ENCODE measurements at regions not wholly inside any gene's neighbourhood (a gene's known extent, or its start where the extent isn't known, plus 50 kb on each side); places are given as distances from the start of the nearest gene placed in this dataset.

DNA sequence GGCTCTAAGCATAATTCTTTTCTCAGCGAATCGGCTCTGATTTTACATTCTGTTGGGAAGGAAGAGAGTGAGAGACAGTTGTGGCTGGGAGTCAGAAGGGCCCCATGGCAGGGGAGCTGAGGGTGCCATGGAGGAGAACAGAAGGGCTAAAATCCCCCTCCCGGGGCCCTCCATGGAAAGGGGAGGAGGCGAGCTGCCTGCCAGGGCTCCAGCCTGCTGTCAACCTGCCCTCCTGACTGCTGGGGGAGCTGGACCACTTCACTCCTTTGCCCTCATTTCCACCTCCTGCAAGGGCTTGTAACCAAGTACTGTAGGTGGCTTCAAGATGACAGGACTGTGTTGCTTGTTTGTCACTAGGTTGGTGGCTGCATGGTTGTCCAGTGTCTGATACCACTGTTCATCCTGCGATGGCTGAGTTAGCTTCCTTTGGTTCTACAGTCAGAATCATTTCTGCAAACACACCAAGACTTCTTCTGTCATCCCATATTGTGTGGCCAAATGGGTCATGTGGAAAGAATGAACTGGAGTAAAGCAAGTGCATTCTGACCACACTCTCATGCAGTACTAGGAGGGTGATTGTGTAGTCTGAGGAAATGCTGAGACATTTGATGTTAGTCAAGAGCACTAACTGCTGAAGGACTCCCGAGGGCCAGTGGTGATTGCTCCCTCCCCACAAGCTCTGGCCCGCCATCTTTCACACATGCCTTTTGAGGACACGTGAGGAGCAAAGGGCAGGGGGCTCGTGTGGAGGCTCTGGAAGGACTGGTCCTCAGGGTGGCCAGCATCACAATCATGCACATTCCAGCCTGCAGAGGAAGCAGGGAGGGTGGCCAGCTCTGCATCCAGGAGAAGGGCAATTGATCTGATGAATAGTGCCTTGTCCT is 307.2 kb downstream of the GADD45G start:
- DNase-seq (ENCODE audit: low spot score) = no peak

DNA sequence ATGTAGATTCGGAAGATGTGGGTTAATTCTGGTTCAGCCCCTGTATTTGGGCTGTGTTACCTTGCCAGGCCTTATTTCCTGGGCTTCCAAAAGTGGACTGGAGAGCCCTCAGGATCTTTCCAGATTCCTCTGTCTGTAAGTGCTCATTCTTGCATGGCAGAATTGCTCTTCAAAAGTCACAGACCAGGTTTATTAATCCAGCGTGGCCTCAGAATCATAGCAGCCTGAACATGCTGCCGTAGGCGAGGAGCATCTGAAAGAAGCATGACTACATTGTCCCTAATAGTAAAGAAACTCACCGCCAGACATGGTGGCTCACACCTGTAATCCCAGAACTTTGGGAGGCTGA is 307.8 kb downstream of the GADD45G start:
- DNase-seq (ENCODE audit: low spot score) = no peak

DNA sequence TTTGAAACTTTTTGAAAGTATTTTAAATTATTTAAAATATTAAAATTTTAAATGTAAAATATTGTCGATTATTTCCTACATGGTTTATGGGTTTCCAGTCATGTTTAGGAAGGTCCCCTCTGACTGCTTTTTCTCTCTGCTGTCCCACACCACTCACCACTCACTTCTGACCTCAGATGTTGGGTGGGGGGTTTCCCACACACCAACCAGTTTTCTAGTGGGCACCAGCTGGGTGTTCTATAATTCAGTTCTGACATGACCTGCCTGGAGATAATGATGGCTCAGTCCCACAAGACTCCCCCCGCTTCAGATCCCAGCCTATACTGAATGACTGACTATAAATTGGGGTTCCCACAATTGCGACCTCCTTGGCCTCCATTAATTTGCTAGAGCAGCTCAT is 310.4 kb downstream of the GADD45G start:
- DNase-seq (ENCODE audit: low spot score) = no peak

DNA sequence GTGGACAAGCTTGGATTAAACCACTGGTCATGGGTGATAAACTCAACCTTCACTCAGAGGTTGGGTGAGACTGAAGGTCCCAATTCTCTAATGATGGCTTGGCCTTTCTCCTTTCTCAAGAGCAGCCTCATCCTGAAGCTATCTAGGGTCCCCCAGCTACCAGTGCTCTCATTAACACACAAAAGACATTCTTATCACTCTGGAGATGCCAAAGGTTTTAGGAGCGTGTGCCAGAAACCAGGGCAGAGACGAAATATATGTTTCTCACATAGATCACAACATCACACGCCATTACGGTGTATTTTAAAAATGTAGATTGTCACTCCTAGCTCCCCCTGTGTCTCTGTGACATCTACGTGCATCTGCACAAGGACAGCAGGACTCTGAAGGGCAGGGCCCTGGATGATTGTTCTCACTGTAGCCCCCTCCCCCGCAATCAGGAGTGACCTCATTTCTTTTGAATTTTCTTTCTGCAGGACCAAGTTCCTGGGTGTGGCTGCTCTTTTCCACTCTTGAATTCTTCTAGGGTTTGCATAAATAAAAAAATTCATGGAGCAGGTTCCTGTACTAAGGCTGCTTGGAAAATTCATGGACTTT is 311.3 kb downstream of the GADD45G start:
- DNase-seq (ENCODE audit: low spot score) = peak; percentile 9

DNA sequence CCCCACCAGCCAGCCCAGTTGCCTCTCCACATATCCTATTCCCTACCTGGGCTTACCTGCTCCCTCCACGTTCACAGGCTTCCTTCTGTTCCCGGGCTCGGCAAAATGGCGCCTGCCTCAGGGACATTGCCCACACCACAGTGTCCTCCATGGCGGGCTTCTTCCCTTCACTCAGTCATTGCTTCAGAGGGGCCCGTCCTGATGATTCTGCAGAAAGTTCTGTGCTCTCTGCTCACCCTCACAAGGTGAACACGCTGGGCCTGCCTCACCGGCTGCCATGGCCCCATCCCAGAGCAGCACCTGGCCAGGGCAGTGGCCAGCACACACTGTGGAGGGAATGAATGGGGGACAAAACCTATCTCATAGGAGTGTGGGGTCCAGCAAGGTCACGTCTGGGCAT is 313.0 kb downstream of the GADD45G start:
- DNase-seq (ENCODE audit: low spot score) = no peak

DNA sequence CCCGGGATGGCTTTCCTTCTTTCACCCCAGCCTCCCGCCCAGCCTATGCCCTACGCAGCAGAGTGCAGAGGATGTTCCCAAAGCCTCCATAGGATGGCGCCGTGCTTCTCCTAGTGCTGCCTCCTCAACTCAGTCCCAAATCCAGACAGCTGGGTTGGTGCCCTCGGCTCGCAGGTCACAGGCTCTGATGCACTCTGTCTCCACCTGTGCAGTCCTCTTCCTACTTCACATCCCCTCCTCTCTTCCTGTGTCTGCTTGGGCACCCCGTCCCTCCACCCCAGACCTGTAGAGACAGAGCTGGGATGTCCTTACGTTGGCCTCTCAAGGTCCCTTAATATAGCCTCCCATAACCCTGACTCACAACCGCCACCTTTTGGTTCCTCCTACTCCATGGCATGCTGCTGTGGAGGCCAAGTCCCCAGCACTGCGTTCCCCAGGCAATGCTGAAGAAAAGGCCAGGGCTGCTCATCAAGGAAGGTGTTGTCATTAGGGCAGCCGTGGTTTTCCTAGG is 314.4 kb downstream of the GADD45G start:
- DNase-seq (ENCODE audit: low spot score) = no peak

DNA sequence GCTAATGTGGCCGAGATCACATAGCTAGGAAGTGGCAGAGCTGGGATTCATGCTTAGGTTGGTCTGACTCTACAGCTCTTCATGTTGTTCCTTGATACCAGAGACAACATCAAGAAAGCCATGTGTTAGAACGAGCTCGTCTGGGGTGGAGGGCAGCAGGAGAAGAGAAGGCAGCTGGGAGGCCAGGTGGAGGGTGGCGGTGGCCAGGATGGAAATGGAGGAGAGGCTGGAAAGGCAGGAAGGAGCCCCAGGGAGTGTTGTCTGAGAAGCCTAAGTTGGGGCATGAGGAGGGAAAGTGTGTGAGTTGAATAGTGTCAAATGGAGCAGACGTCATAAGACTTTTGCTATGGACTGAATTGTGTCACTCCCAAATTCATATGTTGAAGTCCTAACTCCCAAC is 315.3 kb downstream of the GADD45G start:
- no peak for DNase-seq (ENCODE audit: low spot score)

DNA sequence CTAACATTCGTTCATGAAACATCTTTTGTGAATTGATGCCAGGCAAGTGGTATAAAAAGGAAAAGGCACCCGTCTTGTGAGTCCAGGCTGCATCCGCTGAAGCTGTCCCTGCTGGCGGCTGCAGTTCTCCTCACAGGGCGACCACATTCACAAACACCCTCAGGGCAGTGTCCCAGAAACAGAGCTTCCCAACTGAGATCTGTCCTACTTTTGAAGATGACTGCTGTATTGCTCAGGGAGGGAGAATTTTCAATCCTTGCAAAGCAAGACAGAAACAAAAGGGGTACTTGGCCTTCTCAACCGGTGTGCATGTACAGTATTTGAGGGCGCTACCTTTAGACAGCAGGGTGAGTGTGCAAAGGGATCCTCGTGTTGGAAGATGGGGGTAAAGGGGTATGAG is 316.1 kb downstream of the GADD45G start:
- DNase-seq (ENCODE audit: low spot score) = no peak

DNA sequence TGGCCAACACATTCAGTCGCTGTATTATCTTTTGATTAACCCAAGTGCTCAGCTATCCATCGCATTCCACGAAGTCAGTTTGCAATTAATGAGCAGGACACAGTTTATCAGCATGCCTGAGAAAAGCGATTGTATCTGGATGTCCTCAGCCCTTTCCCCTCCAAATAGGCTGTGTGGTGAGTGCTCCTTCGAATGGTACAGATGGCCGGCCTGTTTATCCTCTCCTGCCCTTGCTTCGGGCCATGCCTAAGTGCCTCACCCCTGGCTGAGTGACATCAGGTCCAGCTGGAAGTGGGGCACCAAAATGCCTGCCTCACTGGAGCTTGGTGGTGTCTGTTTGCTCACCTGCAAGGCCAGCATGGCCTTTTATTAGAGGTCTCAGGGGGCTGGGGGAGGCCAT is 317.3 kb downstream of the GADD45G start:
- DNase-seq (ENCODE audit: low spot score) = no peak

DNA sequence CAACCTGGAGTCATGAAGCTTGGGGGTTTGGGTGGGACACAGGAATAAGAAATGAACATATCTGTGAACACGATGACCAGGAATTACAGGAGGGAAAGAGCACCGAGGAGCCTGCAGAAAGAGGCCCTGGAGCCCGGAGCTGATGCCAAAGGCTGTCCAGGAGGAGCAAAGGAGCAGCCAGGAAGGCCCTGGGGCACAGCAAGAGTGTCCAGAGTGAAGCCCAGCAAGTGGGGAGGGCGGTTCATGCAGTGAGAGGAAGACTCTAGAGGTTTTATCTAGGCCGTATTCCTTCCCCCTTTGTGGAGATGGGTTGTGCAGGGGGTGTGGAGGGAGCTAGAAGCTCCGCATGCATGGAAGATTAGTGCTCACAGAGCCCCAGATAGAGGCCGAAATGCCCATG is 318.4 kb downstream of the GADD45G start:
- no peak for DNase-seq (ENCODE audit: low spot score)

DNA sequence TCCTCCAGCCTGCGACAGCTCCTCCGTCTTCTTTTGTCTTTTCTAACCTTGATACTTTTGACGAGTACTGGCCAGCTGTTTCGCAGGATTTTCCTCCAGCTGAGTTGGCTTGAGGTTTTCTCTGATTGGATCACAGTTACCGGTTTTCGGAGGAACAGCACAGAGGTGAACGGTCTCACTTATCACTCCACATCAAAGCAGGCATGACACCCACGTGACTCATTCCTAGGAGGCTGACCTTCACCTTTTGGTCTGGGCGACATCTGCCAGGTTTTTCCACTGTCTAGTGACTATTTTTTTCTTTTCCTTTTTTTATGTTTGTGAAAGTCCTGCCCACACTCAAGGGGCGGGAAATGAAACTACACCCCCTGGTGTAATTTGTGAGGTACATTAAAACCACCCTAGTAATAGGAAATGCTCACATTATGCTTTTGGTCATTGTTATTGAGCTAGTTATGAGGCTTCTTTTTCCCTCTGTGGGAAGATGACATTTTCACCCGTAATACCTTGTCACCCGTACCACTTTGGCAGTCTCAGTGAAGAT is 319.2 kb downstream of the GADD45G start:
- DNase-seq (ENCODE audit: low spot score) = peak; percentile 86

DNA sequence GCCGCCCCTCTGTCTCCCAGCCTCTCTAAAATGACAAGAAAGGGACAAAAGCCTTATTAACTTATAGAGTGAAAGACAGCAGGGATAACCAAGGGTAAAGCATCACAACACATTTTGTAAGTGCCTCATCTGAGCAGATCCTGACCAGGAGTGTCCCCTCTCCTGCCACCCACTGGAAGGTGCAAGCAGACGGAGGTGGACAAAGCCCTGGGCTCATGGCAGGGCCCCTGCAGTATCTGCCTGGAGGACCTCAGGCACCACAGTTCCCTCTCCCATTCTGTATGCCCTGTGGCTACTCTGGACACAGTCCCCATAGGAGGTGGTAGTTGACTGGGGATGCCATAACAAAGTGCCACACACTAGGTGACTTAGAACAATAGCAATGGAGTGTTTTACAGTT is 319.8 kb downstream of the GADD45G start:
- no peak for DNase-seq (ENCODE audit: low spot score)

DNA sequence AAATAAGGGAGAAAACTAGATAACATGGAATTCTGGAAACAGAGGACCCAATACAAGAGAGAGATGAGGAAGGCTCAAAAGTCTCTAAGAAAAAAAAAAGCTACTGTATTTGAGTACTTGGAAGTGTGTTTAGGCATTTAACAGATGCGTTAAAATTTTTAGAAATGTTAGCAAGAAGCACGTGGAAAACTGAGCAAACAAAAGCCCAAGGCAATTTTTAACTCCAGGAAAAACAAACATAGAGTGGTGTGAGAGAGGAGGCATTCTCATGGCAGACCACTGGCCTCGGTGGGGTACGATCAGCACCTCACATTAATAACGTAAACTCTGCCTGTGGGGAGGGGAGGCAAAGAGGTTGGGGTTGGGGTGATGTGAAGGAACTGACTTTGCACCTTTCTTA is 321.4 kb downstream of the GADD45G start:
- no peak for DNase-seq (ENCODE audit: low spot score)

DNA sequence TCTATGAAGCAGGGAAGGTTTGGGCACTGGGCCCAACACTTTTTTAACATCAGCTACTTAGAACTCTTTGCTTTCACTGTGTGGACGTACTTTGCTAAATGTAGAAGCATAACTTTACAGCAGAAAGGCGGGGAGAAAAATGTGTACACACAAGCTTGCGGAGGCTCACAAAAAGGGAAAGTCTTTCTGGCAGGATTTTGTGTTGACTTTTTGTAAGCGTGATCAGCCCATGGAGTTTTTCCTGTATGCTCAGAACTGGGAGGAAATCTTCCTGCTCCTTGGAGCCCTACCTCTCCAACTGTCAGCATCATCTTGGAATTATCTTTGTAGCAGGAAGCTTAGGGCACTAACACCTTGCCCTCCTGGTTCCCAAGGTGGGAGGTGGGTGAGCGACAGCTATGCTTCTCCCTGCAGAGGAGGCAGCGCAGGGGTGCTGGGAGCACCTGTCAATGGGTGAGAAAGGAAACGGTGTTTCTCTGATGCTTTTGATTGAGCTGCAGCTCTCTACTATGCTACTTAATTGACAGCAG is 321.9 kb downstream of the GADD45G start:
- no peak for DNase-seq (ENCODE audit: low spot score)

DNA sequence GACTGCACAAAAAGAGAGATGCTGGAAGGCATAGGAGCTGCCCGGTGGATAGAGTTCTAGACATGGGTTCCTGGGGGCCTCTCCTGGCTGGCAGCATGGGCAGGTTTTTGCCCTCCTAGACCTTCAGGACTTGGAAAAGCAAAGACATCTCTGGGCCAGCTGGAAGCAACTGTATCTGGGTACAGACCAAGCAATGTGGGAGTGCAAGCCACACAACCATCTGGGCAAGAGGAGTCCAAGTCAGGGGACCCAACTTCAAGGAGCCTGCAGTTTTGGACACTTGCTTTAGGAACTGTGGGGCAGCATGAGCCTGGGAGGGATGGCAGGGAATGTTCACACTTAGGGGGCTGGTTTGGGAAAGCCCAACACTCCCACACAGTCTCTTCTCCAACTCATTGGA is 323.3 kb downstream of the GADD45G start:
- DNase-seq (ENCODE audit: low spot score) = no peak

DNA sequence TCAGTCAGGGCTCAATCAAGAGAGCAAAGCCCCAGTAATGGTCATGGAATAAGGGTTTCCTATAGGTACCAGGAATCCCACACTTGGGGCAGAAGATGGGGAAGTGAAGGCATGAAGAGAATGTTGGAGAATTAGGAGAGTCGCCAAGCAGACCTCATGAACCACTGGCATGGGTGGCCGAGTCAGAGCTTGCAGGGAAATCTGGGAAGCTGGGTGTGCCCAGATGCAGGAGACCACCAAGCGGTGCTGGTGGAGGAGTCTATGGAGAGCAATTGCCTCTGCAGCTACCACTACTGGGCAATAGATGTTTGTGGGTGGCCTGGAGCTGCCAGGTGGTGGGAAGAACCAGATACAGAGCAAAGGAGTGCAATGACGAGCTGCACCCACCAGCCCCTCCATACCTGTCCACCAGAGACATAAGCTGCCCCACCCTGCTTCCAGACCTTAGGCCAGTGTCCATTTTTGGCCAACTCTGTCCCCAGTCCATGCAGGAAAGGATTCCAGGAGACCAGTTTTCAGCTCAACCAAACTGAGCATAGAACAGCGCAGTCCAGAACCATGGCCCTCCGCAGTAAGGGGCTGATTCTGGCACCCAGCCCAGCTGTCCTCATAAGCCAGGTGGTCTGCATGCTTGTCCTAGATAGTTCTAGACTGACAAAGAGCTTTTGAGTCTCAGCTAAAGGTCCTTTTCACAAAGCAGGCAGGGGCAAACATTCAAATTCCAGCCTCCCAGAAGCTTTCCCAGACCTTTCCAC is 323.9 kb downstream of the GADD45G start:
- DNase-seq (ENCODE audit: low spot score) = no peak

DNA sequence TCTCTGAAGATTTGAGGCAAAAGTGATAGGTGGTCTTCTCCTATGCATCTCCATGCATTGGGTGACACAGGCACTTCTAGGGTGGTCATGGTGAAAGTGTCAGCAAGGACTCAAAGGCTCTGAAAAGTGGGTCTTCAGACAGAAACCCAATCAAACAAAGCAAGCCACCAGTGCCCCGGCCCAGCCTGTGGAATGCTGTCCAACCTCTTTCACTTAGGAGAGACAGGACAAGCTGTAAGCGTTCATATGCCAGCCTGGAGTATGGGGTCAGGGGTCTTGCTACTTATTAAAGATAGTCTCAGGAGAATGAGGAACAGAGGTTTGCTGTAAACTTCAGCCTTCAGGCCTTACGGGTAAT is 324.5 kb downstream of the GADD45G start:
- no peak for DNase-seq (ENCODE audit: low spot score)

DNA sequence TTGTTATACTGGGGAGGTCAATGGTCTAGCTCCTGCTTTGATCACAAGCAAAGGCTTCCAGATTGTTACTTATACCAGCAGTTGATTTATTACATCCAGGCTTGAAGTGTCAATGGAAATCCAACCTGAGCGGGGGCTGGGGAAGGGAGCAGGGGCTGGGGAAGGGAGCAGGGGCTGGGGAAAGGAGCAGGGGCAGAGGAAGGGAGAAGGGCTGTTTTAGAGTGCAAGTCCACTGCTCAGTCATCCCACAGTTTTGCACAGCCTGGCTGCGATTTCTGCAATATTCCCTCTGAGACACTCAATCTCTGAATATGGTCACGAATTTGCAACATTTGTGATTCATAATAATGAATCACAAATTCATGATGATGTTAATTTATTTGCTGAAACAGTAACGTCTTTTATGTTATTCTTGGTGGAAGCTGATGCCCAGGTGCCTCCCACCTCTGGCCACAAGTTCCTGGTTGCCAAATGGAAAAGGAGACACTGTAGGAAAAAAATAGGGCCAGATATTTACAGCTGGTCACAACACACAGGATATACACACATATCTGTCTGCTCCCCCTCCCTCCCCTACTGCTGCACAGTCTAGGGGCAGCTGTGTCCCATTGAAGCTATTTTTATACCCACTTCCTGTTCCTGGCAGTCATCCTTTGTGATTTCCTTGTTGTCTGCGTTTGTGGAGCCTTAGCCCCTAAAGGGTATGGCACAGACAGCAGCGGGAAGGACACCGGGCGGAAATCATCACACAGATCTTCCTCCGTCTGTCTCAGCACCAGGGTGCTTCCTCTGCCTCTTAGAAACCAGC is 325.1 kb downstream of the GADD45G start:
- DNase-seq (ENCODE audit: low spot score) = no peak

DNA sequence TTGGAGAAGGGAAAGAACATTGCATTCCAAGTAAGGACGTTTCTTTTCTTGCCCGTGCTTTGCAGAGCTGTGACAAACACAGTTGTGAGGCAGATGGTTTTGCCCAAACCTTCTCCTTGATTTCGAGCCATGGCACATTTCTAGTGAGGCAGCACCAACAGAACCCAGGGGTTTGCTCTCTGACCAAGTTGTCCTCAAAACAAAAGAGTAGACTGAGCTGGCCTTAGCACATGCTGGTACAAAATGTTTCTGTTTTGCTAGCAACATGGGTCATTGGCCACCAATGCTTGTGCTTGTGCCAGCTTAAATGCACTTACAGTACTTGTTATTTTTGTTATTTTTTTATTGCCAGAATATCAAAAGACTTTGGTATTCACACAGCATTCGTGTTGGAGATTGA is 328.8 kb downstream of the GADD45G start:
- no peak for DNase-seq (ENCODE audit: low spot score)

DNA sequence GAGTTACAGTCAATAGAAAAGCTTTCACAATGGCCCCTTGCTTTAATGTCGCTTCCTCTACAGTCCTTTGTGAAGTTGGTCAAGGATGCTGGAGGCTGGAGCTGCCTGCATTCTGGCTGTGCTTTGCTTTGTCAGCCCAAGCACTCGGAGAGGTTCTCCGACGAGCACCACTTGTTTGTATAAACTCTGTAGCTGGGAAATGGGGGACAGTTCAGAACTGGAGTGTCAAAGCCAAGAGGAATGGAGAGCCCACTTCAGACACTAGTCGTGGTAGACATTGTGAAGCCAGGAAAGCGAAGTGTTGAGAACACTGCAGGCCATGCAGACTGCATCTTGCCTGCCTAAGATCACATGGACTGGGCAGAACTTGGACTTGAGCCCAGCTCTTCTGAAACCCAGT is 330.3 kb downstream of the GADD45G start:
- DNase-seq (ENCODE audit: low spot score) = no peak

DNA sequence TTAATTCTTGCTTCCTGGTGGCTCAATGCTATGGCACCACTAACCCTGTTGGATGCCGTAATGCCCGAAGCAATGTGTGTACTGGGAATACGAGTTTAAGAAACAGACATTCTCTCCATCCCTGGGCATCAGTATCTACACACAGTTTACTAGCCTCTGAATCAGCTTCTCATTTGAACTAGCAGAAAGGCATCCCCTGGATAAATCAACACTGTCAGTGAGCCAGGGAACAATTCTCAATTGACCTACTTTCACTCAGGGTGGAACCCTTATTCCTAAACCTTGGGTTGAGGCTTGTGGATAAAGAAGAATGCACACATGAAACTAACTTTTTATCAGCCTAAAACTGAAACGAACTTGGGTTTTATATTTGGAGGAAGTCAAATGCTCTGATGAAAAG is 331.0 kb downstream of the GADD45G start:
- no peak for DNase-seq (ENCODE audit: low spot score)

DNA sequence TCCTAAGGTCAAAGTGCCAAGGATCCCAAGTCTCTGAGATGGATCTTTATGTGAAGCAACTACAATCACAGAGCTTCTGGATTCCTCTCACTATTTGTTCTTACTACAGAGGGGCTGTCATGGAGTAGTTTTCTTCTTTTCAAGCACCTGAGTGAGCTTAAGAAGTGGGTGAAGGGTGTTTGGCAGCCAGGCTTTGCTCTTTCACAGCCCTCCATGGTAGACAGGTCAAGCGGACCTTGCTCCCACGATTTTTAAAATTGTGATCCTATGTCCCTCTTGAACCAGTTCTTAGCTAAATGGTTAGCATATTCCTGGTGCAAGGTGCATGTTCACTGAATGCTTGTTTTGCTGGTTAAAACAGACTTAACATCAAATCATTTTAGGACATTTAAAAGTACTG is 332.2 kb downstream of the GADD45G start:
- DNase-seq (ENCODE audit: low spot score) = no peak
